Jurkat, Clone E6-1 (cell line): ENCODE measurements at regions not wholly inside any gene's neighbourhood (a gene's known extent, or its start where the extent isn't known, plus 50 kb on each side); places are given as distances from the start of the nearest gene placed in this dataset.

Experiments
- DNase-seq: peaks from one replicate; pipeline ENCODE4 v3.0.0-alpha.2; 2011; ENCODE audit warnings: low read depth, low spot score
- H3K4me3 ChIP-seq: 2 replicates; pipeline ENCODE4 v1.5.1; 2011; ENCODE audit warnings: mild to moderate bottlenecking, low read length, control low read depth, moderate library complexity

DNA sequence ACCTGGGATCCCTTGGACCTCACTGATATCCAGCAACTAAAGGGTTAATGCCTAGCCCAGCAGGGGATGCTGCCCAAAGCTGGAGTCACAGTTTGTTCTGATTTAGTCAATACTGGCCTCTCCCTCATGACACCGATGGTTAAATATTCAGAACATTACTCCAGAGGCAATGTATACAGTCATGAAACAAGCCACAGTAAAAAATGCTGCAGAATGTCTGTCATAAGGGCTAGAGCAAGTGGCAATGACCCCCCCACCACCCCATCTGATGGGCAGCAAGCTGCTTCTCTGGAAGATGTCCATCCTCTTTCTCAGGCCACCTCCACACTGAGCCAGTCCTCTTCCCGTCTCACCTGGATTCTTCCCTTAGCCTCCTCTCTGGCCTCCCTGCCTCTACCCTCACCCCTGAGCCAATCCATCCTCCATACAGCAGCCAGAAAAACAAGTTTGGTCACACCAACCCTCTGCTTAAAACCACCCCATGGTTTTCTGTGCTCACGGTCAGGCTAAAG is 99.0 kb upstream of the KCNG1 start:
- H3K4me3 ChIP-seq = no peak overlapping the region
- no peak for DNase-seq

- H3K4me3 ChIP-seq = no peak overlapping the region
- DNase-seq = no peak
Measured at GRCh38 chr20:51121272-51121671, 98.4 kb upstream of the KCNG1 start.

GRCh38 chr20:51120868-51121267 is 98.0 kb upstream of the KCNG1 start:
- no peak overlapping the region for H3K4me3 ChIP-seq
- DNase-seq = no peak

GRCh38 chr20:51120438-51120837 is 97.5 kb upstream of the KCNG1 start:
- no peak overlapping the region for H3K4me3 ChIP-seq
- no peak for DNase-seq

DNA sequence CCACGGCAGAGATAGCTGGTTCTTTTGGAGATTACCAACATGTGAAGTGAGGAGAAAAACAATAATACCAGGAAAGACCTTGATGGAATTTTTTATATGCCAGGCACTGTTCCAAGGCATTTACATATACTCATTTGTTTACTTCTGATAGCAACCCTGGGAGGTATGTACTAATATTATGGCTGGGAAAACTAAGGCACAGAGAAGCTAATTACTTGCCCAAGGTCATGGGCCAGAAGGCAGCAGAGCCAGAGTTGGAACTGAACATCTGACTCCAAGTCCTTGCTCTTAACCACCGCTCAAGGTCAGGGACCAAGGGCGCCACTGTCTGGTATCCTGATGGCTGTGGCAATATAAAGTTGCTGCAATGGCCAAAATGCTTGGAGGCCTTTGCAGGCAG is 97.0 kb upstream of the KCNG1 start:
- H3K4me3 ChIP-seq = no peak overlapping the region
- DNase-seq = no peak

- DNase-seq = no peak
- no peak overlapping the region for H3K4me3 ChIP-seq
Measured at GRCh38 chr20:51118985-51119527, 96.1 kb upstream of the KCNG1 start.

DNA sequence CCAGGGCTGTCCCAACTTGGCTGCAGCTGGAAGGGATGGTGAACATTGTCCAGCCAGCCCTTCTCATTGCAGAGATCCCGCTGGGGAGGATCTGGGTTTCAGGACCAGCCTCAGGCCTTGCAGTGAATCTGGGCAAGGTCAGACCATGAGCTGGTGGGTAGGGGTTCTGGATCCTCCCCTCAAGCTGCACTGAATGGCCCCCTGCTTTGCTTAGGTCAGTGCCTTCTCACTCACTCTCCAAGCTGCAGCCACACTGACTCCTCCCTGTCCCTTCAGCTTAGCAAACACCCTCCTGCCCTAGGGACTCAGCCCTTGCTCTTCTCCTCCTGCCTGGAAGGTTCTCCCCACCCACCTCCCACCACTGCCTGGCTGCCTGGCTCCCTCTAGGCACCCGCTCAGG is 95.3 kb upstream of the KCNG1 start:
- no peak overlapping the region for H3K4me3 ChIP-seq
- no peak for DNase-seq

DNA sequence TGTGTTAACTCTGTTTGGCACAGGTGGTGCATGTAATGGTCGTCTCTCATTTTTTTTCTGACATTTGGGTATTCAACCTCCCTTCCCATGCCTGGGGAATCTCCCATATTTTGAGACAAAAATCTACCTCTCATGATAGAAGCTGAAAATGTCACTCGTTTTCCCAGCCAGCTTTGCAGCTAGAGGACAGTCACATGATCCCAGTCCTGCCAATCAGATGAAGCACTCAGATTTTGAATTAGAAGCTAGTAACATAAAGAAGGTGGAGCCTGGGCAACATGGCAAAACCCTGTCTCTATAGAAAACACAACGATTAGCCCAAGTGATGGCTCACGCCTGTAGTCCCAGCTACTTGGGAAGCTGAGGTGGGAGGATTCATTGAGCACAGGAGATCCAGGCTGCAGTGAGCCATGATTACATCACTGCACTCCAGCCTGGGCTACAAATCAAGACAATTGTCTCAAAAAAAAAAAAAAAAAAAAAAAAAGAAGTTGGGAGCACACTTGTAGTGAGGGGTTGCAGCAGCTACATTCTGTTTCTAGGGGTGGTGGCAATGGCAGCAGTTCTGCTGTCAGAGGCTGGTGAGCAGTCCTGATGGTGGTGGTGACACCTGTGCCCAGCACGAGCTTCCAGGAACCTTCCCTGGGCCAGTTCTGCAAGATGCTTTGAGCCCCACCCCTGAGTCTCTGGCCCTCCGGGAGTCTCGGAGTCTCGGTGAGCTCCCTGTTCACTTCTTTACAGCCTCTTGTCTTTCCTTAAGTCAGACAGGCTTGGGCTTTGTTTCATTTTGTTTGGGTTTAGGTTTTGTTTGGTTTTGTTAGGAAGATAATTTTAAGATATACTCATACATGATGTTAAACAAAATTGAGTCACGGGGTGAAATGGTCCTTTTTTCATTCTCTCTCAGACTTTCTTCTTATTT is 94.1 kb upstream of the KCNG1 start:
- no peak overlapping the region for H3K4me3 ChIP-seq
- no peak for DNase-seq

GRCh38 chr20:51111290-51111689 is 88.4 kb upstream of the KCNG1 start:
- no peak for DNase-seq
- H3K4me3 ChIP-seq = no peak overlapping the region

DNA sequence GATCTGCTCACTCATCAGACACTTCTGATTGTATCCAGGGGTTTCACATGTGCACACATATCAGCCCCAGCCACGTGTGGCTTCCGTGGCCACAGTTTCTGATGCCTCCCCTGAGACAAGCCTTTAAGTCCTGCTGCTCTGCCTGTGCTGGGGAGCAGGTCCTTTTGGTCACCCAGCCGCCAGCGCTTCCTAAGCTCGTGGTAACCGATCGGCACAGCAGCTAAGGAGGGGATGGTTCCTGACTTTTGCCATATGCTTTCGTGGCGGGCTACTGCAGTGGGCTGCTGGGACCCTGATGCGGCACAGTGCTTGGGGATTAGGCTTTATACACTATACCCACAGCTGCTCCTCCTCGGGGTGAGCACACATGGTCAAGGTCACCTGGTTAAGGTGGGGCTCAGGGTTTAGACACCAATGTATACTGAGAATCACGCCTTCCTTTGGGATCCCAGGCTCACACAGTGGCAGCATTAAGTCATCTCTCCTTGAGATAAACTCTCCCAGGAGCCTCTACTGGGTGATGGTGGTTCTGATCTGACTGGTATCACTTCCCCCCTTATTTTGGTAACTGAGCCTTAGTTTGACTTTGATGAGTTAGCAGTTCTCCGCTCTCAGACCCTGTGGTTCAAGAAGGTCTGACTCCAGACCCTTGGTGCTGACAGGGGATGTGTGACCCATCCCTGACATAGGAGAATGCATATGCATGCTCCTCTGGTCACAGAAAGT is 85.9 kb upstream of the KCNG1 start:
- no peak for DNase-seq
- H3K4me3 ChIP-seq = no peak overlapping the region

DNA sequence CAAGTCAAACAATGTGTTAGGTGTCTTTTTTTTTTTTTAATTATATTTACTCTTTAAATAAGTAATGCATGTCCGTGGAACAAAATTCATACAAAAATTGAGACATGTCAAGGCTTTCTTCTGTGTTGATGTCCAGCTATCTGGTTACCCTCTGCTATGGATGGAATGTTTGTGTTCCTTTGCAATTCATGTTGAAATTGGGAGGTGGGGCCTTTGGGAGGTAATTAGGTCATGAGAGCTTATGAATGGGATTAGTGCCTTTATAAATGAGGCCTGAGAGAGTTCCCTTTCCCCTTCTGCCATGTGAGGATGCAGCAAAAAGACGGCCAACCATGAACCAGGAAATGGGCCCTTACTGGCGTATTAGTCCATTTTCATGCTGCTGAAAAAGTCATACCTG is 83.1 kb upstream of the KCNG1 start:
- no peak for DNase-seq
- H3K4me3 ChIP-seq = no peak overlapping the region

- no peak for DNase-seq
- H3K4me3 ChIP-seq = no peak overlapping the region
Measured at GRCh38 chr20:51104960-51105920, 82.3 kb upstream of the KCNG1 start.

DNA sequence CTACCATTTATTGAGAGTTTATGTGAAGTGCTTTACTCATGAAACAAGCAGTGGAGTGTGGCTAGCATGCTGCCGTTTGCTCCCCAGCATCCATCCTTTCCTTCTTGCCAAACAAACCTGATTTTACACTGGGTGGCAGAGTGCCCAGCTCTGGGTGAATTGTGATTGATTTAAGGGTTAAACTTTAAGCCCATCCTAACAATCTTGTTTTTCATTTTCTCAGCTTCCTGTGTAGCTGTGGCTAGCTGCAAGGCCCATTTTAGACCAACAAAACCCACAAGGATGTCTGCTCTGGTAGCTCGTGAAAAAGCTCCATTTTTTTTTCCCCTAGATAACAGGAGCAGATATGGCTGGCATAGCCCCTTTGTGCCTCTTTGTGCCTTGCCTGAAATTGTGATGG is 77.7 kb upstream of the KCNG1 start:
- no peak for DNase-seq
- H3K4me3 ChIP-seq = no peak overlapping the region

- no peak for DNase-seq
- H3K4me3 ChIP-seq = no peak overlapping the region
Measured at GRCh38 chr20:51098284-51098810, 75.4 kb upstream of the KCNG1 start.

- H3K4me3 ChIP-seq = no peak overlapping the region
- no peak for DNase-seq
Measured at GRCh38 chr20:51097351-51098120, 74.6 kb upstream of the KCNG1 start.

- H3K4me3 ChIP-seq = no peak overlapping the region
- no peak for DNase-seq
Measured at GRCh38 chr20:51096582-51097267, 73.8 kb upstream of the KCNG1 start.
